ENCODE measurements at regions not wholly inside any gene's neighbourhood (a gene's known extent, or its start where the extent isn't known, plus 50 kb on each side); places are given as distances from the start of the nearest gene placed in this dataset.

GRCh38 chr15:38002883-38003477 lies 68.5 kb downstream of the TMCO5A start:
- Histone ChIP-seq H3K36me3 (no peaks in the 10 kb centered on the region), H3K27ac (no peak overlapping the region), H3K4me1 (no peaks in the 10 kb centered on the region), H3K27me3 (no peaks in the 10 kb centered on the region), H3K4me3 (no peak overlapping the region), H3K9me3 (no peaks in the 10 kb centered on the region)
- TF ChIP-seq POLR2AphosphoS5 (IDR thresholded peaks at IDR 0.05) (no peak), CTCF (IDR thresholded peaks at IDR 0.05) (peak in 1 of 2 donors; percentile 27)
- no peak for DNase-seq (ENCODE audit: low spot score in 2 of 2)
- 92% methylated on average over 2 of the region's 2 CpGs for WGBS

- DNase-seq (ENCODE audit: low spot score in 2 of 2): no peak
- Histone ChIP-seq H3K9me3 (no peaks in the 10 kb centered on the region), H3K36me3 (no peaks in the 10 kb centered on the region), H3K27ac (no peak overlapping the region), H3K27me3 (no peaks in the 10 kb centered on the region), H3K4me3 (no peak overlapping the region), H3K4me1 (no peaks in the 10 kb centered on the region)
- WGBS: 87% methylated on average over 3 of the region's 4 CpGs
- TF ChIP-seq CTCF (IDR thresholded peaks at IDR 0.05): no peak
- TF ChIP-seq POLR2A (IDR thresholded peaks at IDR 0.05): no peak
- TF ChIP-seq EP300 (IDR thresholded peaks at IDR 0.05): no peak
- TF ChIP-seq POLR2AphosphoS5 (IDR thresholded peaks at IDR 0.05): no peak
Observed at GRCh38 chr15:38004218-38004861, 69.9 kb downstream of the TMCO5A start.

- WGBS: 73% methylated on average over 2 of the region's 2 CpGs
- TF ChIP-seq CTCF (IDR thresholded peaks at IDR 0.05): no peak
- no peak for TF ChIP-seq POLR2A (IDR thresholded peaks at IDR 0.05)
- TF ChIP-seq POLR2AphosphoS5 (IDR thresholded peaks at IDR 0.05): no peak
- no peak for TF ChIP-seq EP300 (IDR thresholded peaks at IDR 0.05)
- no peaks in the 10 kb centered on the region for H3K9me3 ChIP-seq
- H3K27ac ChIP-seq: no peak overlapping the region
- no peak overlapping the region for H3K4me3 ChIP-seq
- DNase-seq (ENCODE audit: low spot score in 2 of 2): no peak
- H3K36me3 ChIP-seq: no peaks in the 10 kb centered on the region
- H3K4me1 ChIP-seq: no peaks in the 10 kb centered on the region
- no peaks in the 10 kb centered on the region for H3K27me3 ChIP-seq
Observed at GRCh38 chr15:38005953-38006808, 71.7 kb downstream of the TMCO5A start.

- no peak overlapping the region for H3K27ac ChIP-seq
- peaks cover 2% of the 10 kb centered on the region for H3K4me1 ChIP-seq
- no peaks in the 10 kb centered on the region for H3K27me3 ChIP-seq
- no peaks in the 10 kb centered on the region for H3K36me3 ChIP-seq
- no peak for DNase-seq (ENCODE audit: low spot score in 2 of 2)
- TF ChIP-seq POLR2AphosphoS5 (IDR thresholded peaks at IDR 0.05) (no peak), EP300 (IDR thresholded peaks at IDR 0.05) (no peak), POLR2A (IDR thresholded peaks at IDR 0.05) (no peak), CTCF (IDR thresholded peaks at IDR 0.05) (no peak)
- H3K4me3 ChIP-seq: no peak overlapping the region
- H3K9me3 ChIP-seq: no peaks in the 10 kb centered on the region
- 80% methylated on average over 6 of the region's 6 CpGs for WGBS
Observed at GRCh38 chr15:38010395-38010794, 76.0 kb downstream of the TMCO5A start.

- DNase-seq (ENCODE audit: low spot score in 2 of 2): no peak
- WGBS: 53% methylated on average over 1 of the region's 1 CpG
- H3K27ac ChIP-seq: no peak overlapping the region
- no peaks in the 10 kb centered on the region for H3K36me3 ChIP-seq
- peaks cover 2% of the 10 kb centered on the region for H3K4me1 ChIP-seq
- no peaks in the 10 kb centered on the region for H3K27me3 ChIP-seq
- no peaks in the 10 kb centered on the region for H3K9me3 ChIP-seq
- TF ChIP-seq POLR2AphosphoS5 (IDR thresholded peaks at IDR 0.05) (no peak), EP300 (IDR thresholded peaks at IDR 0.05) (no peak), CTCF (IDR thresholded peaks at IDR 0.05) (no peak), POLR2A (IDR thresholded peaks at IDR 0.05) (no peak)
- no peak overlapping the region for H3K4me3 ChIP-seq
Observed at GRCh38 chr15:38012894-38013293, 78.5 kb downstream of the TMCO5A start.

Data from suprapubic skin (tissue), 4 donors.